DOHH2 (cell line): ENCODE measurements at regions not wholly inside any gene's neighbourhood (a gene's known extent, or its start where the extent isn't known, plus 50 kb on each side); places are given as distances from the start of the nearest gene placed in this dataset.

Experiments used
- CTCF ChIP-seq: fragments of 200-600 bp; sonication (generic); IDR thresholded peaks from one replicate; pipeline ENCODE4 v1.5.1; 2014; ENCODE audit warnings: antibody characterized with exemption, mild to moderate bottlenecking, low read depth, low read length; ENCODE audit not compliant: poor library complexity, severe bottlenecking
- EZH2phosphoT487 ChIP-seq: fragments of 200-600 bp; sonication (generic); IDR thresholded peaks from 2 replicates; pipeline ENCODE4 v1.6.1; 2017; ENCODE audit warnings: borderline replicate concordance, mild to moderate bottlenecking, antibody characterized with exemption, low read length, moderate library complexity, mixed read lengths

GRCh38 chr16:82412770-82413169, 214.0 kb upstream of the CDH13 start:
- TF ChIP-seq CTCF (no peak), EZH2phosphoT487 (no peak)
